GM10248 (cell line): ENCODE measurements at regions not wholly inside any gene's neighbourhood (a gene's known extent, or its start where the extent isn't known, plus 50 kb on each side); places are given as distances from the start of the nearest gene placed in this dataset.

Experiments
- CTCF ChIA-PET: fragments of 300-600 bp; sonication (Branson Sonifier 250); formaldehyde crosslinking; extraction: SDS; loops from one replicate; lab custom pipeline; 2021; ENCODE audit warnings: antibody characterized with exemption; lab: Yijun Ruan, JAX
- POLR2A ChIA-PET: fragments of 350-650 bp; sonication (Branson Sonifier 250); formaldehyde crosslinking; extraction: SDS; loops from one replicate; lab custom pipeline; 2020; ENCODE audit warnings: antibody characterized with exemption; lab: Yijun Ruan, JAX
- DNase-seq: peaks from one replicate; pipeline ENCODE4 v3.0.0; 2012; ENCODE audit errors: extremely low spot score
- CTCF ChIP-seq: IDR thresholded peaks from 2 replicates; pipeline ENCODE4 v1.5.1; 2012; ENCODE audit warnings: mild to moderate bottlenecking, low read depth; ENCODE audit errors: extremely low read depth, missing control alignments, control extremely low read depth

- ChIA-PET POLR2A (no interaction called here), CTCF (interaction anchor here (1.2 to 1.8 kb wide), 3 partner anchors 9 to 82 kb away, joined by 3 to 5 read pairs (median 3); no protein-coding TSS in a partner anchor)
- no peak for DNase-seq
- no peak for TF ChIP-seq CTCF
Observed at GRCh38 chr5:82786748-82787147, 290.4 kb downstream of the TMEM167A start.

GRCh38 chr5:82785882-82786509, 291.2 kb downstream of the TMEM167A start:
- ChIA-PET POLR2A (no interaction called here), CTCF (interaction anchor here (1.0 to 1.8 kb wide), 3 partner anchors 13 to 81 kb away, joined by 3 read pairs; no protein-coding TSS in a partner anchor)
- no peak for DNase-seq
- no peak for TF ChIP-seq CTCF

GRCh38 chr5:82785456-82785855, 291.7 kb downstream of the TMEM167A start:
- POLR2A ChIA-PET, result no interaction called here
- TF ChIP-seq CTCF, result no peak
- CTCF ChIA-PET, result interaction anchor here (1.0 to 1.8 kb wide), 2 partner anchors 14 to 81 kb away, joined by 3 read pairs; no protein-coding TSS in a partner anchor
- DNase-seq, result no peak

GRCh38 chr5:82784521-82784920, 292.7 kb downstream of the TMEM167A start:
- DNase-seq, result no peak
- CTCF ChIA-PET, result no interaction called here
- POLR2A ChIA-PET, result no interaction called here
- TF ChIP-seq CTCF, result no peak

GRCh38 chr5:82777106-82777505, 300.1 kb downstream of the TMEM167A start:
- no peak for TF ChIP-seq CTCF
- ChIA-PET CTCF (interaction anchor here (1.3 to 2.0 kb wide), 2 partner anchors 10 to 16 kb away, joined by 3 to 5 read pairs; no protein-coding TSS in a partner anchor), POLR2A (no interaction called here)
- no peak for DNase-seq

GRCh38 chr5:82772281-82772680, 304.9 kb downstream of the TMEM167A start:
- CTCF ChIA-PET, result interaction anchor here (0.7 to 1.3 kb wide), 2 partner anchors 9 to 24 kb away, joined by 3 read pairs; no protein-coding TSS in a partner anchor
- TF ChIP-seq CTCF, result no peak
- POLR2A ChIA-PET, result no interaction called here
- no peak for DNase-seq

- no peak for DNase-seq
- no peak for TF ChIP-seq CTCF
- POLR2A ChIA-PET, result no interaction called here
- CTCF ChIA-PET, result no interaction called here
Observed at GRCh38 chr5:82766206-82766605, 311.0 kb downstream of the TMEM167A start.
